H1 (cell line): ENCODE measurements at regions not wholly inside any gene's neighbourhood (a gene's known extent, or its start where the extent isn't known, plus 50 kb on each side); places are given as distances from the start of the nearest gene placed in this dataset.

ENCODE experiments used
- TAF7 ChIP-seq: optimal IDR thresholded peaks from 2 replicates; pipeline ENCODE3; 2011; ENCODE audit warnings: low read depth, mild to moderate bottlenecking, inconsistent platforms, low read length, moderate library complexity, borderline replicate concordance

GRCh38 chr1:185467122-185467521 lies 150.1 kb upstream of the IVNS1ABP start (continued):
- TF ChIP-seq TAF7: no peak
